ENCODE measurements at regions not wholly inside any gene's neighbourhood (a gene's known extent, or its start where the extent isn't known, plus 50 kb on each side); places are given as distances from the start of the nearest gene placed in this dataset.

DNA sequence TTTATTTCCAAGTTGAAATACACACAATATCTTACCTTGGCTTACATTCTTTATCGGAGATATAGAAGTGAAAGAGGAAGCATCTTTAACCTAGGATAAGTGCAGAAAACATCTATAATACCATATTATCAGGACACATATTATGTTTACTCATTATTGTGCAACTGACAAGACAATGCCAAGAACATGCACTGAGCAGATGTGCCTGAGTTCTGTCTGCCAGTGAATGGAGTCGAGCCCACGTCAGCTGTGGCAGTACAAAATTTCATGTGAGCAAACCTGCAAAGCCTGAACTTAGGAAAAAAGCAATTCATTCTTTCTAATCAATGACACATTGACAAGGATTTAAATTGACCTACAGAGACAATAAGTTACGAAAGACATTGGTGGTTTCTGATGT is 154.4 kb downstream of the AXIN2 start:
- H3K27ac Mint-ChIP-seq, result no peak overlapping the region
- no peaks in the 10 kb centered on the region for H3K4me1 Mint-ChIP-seq
- DNase-seq, result no peak

GRCh38 chr17:65406552-65406951 is 154.9 kb downstream of the AXIN2 start:
- Histone ChIP-seq H3K36me3 (ENCODE audit: control insufficient read depth, insufficient read depth, low read length) (no peaks in the 10 kb centered on the region), H3K27me3 (ENCODE audit: control insufficient read depth, insufficient read depth, low read length) (peaks cover under 1% of the 10 kb centered on the region), H3K27ac (ENCODE audit: low read length) (no peak overlapping the region), H3K4me1 (ENCODE audit: control insufficient read depth, insufficient read depth, low read length) (no peaks in the 10 kb centered on the region), H3K9me3 (ENCODE audit: control insufficient read depth, insufficient read depth, low read length) (no peaks in the 10 kb centered on the region), H3K4me3 (ENCODE audit: low read length) (no peak overlapping the region)
- no peak for DNase-seq
- TF ChIP-seq, protein P1, sequence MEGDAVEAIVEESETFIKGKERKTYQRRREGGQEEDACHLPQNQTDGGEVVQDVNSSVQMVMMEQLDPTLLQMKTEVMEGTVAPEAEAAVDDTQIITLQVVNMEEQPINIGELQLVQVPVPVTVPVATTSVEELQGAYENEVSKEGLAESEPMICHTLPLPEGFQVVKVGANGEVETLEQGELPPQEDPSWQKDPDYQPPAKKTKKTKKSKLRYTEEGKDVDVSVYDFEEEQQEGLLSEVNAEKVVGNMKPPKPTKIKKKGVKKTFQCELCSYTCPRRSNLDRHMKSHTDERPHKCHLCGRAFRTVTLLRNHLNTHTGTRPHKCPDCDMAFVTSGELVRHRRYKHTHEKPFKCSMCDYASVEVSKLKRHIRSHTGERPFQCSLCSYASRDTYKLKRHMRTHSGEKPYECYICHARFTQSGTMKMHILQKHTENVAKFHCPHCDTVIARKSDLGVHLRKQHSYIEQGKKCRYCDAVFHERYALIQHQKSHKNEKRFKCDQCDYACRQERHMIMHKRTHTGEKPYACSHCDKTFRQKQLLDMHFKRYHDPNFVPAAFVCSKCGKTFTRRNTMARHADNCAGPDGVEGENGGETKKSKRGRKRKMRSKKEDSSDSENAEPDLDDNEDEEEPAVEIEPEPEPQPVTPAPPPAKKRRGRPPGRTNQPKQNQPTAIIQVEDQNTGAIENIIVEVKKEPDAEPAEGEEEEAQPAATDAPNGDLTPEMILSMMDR (IDR thresholded peaks at IDR 0.05), result no peak
- no peaks in the 10 kb centered on the region for H3K9me3 Mint-ChIP-seq
- ATAC-seq, result no peak
- no peak overlapping the region for H3K4me3 Mint-ChIP-seq
- peaks cover 8 to 43% of the 10 kb centered on the region in 2 donors for H3K27me3 Mint-ChIP-seq (ENCODE audit: low read depth in 2 of 2)
- 89% methylated on average over 2 of the region's 3 CpGs for WGBS (ENCODE audit: insufficient coverage)
- no peaks in the 10 kb centered on the region for H3K4me1 Mint-ChIP-seq
- intact Hi-C loops (cut with micrococcal nuclease), result no loop called here
- no peaks in the 10 kb centered on the region for H3K36me3 Mint-ChIP-seq
- no peak overlapping the region for H3K27ac Mint-ChIP-seq

More for the DNA sequence above, 154.4 kb downstream of the AXIN2 start:
- no peaks in the 10 kb centered on the region for H3K4me1 ChIP-seq (ENCODE audit: control insufficient read depth, insufficient read depth, low read length)
- H3K36me3 ChIP-seq (ENCODE audit: control insufficient read depth, insufficient read depth, low read length), result no peaks in the 10 kb centered on the region
- 95% methylated on average over 4 of the region's 4 CpGs for WGBS (ENCODE audit: insufficient coverage)
- H3K27me3 ChIP-seq (ENCODE audit: control insufficient read depth, insufficient read depth, low read length), result no peaks in the 10 kb centered on the region
- H3K4me3 ChIP-seq (ENCODE audit: low read length), result no peak overlapping the region
- H3K27ac ChIP-seq (ENCODE audit: low read length), result no peak overlapping the region
- intact Hi-C loops (cut with micrococcal nuclease), result no loop called here
- TF ChIP-seq, protein P1 (IDR thresholded peaks at IDR 0.05), result no peak
- H3K9me3 Mint-ChIP-seq, result no peaks in the 10 kb centered on the region
- H3K27me3 Mint-ChIP-seq (ENCODE audit: low read depth in 2 of 2), result peaks cover 8 to 41% of the 10 kb centered on the region in 2 donors
- H3K36me3 Mint-ChIP-seq, result no peaks in the 10 kb centered on the region
- H3K4me3 Mint-ChIP-seq, result no peak overlapping the region
- H3K9me3 ChIP-seq (ENCODE audit: control insufficient read depth, insufficient read depth, low read length), result no peaks in the 10 kb centered on the region
- ATAC-seq, result no peak

GRCh38 chr17:65405563-65405962 is 155.9 kb downstream of the AXIN2 start:
- no peaks in the 10 kb centered on the region for H3K9me3 ChIP-seq (ENCODE audit: control insufficient read depth, insufficient read depth, low read length)
- ATAC-seq, result no peak
- Mint-ChIP-seq H3K9me3 (no peaks in the 10 kb centered on the region), H3K4me1 (no peaks in the 10 kb centered on the region), H3K4me3 (no peak overlapping the region), H3K27me3 (ENCODE audit: low read depth in 2 of 2) (peaks cover 10 to 53% of the 10 kb centered on the region in 2 donors), H3K27ac (no peak overlapping the region), H3K36me3 (no peaks in the 10 kb centered on the region)
- 65% methylated on average over 8 of the region's 9 CpGs for WGBS (ENCODE audit: insufficient coverage)
- no peaks in the 10 kb centered on the region for H3K36me3 ChIP-seq (ENCODE audit: control insufficient read depth, insufficient read depth, low read length)
- H3K4me1 ChIP-seq (ENCODE audit: control insufficient read depth, insufficient read depth, low read length), result no peaks in the 10 kb centered on the region
- intact Hi-C loops (cut with micrococcal nuclease), result no loop called here
- H3K27ac ChIP-seq (ENCODE audit: low read length), result no peak overlapping the region
- TF ChIP-seq, protein P1 (IDR thresholded peaks at IDR 0.05), result no peak
- no peak overlapping the region for H3K4me3 ChIP-seq (ENCODE audit: low read length)
- no peak for DNase-seq
- peaks cover 2% of the 10 kb centered on the region for H3K27me3 ChIP-seq (ENCODE audit: control insufficient read depth, insufficient read depth, low read length)

DNA sequence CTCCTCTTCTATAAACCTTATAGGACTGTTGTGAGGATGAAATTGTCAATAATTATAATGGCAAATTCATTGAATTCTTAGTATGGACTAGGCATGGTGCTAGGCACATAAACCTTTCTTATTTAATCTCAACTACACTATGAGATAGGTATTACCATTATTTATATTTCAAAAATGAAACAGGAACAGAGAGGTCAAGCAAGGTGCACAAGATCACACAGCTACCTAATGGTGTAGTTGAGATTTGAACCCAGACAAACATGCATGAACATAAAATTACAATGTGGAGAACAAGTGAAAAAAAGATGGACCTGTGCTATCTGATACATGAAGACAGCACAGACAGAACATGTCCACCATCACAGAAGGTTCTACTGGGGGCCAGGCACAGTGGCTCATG is 156.7 kb downstream of the AXIN2 start:
- H3K9me3 ChIP-seq (ENCODE audit: control insufficient read depth, insufficient read depth, low read length), result no peaks in the 10 kb centered on the region
- H3K9me3 Mint-ChIP-seq, result no peaks in the 10 kb centered on the region
- peaks cover 12 to 53% of the 10 kb centered on the region in 2 donors for H3K27me3 Mint-ChIP-seq (ENCODE audit: low read depth in 2 of 2)
- no peak for ATAC-seq
- H3K4me1 Mint-ChIP-seq, result no peaks in the 10 kb centered on the region
- intact Hi-C loops (cut with micrococcal nuclease), result no loop called here
- H3K36me3 Mint-ChIP-seq, result no peaks in the 10 kb centered on the region
- H3K27me3 ChIP-seq (ENCODE audit: control insufficient read depth, insufficient read depth, low read length), result peaks cover 2% of the 10 kb centered on the region
- no peak overlapping the region for H3K4me3 ChIP-seq (ENCODE audit: low read length)
- H3K36me3 ChIP-seq (ENCODE audit: control insufficient read depth, insufficient read depth, low read length), result no peaks in the 10 kb centered on the region
- no peaks in the 10 kb centered on the region for H3K4me1 ChIP-seq (ENCODE audit: control insufficient read depth, insufficient read depth, low read length)
- no peak for DNase-seq
- H3K4me3 Mint-ChIP-seq, result no peak overlapping the region
- no peak overlapping the region for H3K27ac ChIP-seq (ENCODE audit: low read length)
- no peak overlapping the region for H3K27ac Mint-ChIP-seq
- TF ChIP-seq, protein P1 (IDR thresholded peaks at IDR 0.05), result no peak

Measured in natural killer cell (primary cell).